AG10803 (cell line): ENCODE measurements at regions not wholly inside any gene's neighbourhood (a gene's known extent, or its start where the extent isn't known, plus 50 kb on each side); places are given as distances from the start of the nearest gene placed in this dataset.

Experiments used
- DNase-seq: peaks from one replicate; pipeline ENCODE4 v3.0.0; 2010; ENCODE audit warnings: low read depth
- H3K4me3 ChIP-seq: 2 replicates; pipeline ENCODE4 v1.5.1; 2011; ENCODE audit warnings: mild to moderate bottlenecking, low read length, control low read depth
- TF ChIP-seq, protein P1 (sequence below): conservative IDR thresholded peaks from 2 replicates; pipeline ENCODE4 v1.5.1; 2011; ENCODE audit warnings: mild to moderate bottlenecking, low read length, control low read depth, inconsistent platforms

- TF ChIP-seq, protein P1, sequence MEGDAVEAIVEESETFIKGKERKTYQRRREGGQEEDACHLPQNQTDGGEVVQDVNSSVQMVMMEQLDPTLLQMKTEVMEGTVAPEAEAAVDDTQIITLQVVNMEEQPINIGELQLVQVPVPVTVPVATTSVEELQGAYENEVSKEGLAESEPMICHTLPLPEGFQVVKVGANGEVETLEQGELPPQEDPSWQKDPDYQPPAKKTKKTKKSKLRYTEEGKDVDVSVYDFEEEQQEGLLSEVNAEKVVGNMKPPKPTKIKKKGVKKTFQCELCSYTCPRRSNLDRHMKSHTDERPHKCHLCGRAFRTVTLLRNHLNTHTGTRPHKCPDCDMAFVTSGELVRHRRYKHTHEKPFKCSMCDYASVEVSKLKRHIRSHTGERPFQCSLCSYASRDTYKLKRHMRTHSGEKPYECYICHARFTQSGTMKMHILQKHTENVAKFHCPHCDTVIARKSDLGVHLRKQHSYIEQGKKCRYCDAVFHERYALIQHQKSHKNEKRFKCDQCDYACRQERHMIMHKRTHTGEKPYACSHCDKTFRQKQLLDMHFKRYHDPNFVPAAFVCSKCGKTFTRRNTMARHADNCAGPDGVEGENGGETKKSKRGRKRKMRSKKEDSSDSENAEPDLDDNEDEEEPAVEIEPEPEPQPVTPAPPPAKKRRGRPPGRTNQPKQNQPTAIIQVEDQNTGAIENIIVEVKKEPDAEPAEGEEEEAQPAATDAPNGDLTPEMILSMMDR, result no peak
- no peak overlapping the region for H3K4me3 ChIP-seq
- no peak for DNase-seq
Measured at GRCh38 chr6:15779726-15780125, 116.9 kb upstream of the DTNBP1 start.

GRCh38 chr6:15776458-15776980, 113.7 kb upstream of the DTNBP1 start:
- TF ChIP-seq, protein P1, result no peak
- DNase-seq, result no peak
- no peak overlapping the region for H3K4me3 ChIP-seq

- no peak overlapping the region for H3K4me3 ChIP-seq
- no peak for DNase-seq
- TF ChIP-seq, protein P1, result no peak
Measured at GRCh38 chr6:15775741-15776140, 112.9 kb upstream of the DTNBP1 start.

GRCh38 chr6:15775076-15775634, 112.3 kb upstream of the DTNBP1 start:
- H3K4me3 ChIP-seq, result no peak overlapping the region
- no peak for DNase-seq
- TF ChIP-seq, protein P1, result no peak

GRCh38 chr6:15773806-15774410, 111.1 kb upstream of the DTNBP1 start:
- TF ChIP-seq, protein P1, result no peak

DNA sequence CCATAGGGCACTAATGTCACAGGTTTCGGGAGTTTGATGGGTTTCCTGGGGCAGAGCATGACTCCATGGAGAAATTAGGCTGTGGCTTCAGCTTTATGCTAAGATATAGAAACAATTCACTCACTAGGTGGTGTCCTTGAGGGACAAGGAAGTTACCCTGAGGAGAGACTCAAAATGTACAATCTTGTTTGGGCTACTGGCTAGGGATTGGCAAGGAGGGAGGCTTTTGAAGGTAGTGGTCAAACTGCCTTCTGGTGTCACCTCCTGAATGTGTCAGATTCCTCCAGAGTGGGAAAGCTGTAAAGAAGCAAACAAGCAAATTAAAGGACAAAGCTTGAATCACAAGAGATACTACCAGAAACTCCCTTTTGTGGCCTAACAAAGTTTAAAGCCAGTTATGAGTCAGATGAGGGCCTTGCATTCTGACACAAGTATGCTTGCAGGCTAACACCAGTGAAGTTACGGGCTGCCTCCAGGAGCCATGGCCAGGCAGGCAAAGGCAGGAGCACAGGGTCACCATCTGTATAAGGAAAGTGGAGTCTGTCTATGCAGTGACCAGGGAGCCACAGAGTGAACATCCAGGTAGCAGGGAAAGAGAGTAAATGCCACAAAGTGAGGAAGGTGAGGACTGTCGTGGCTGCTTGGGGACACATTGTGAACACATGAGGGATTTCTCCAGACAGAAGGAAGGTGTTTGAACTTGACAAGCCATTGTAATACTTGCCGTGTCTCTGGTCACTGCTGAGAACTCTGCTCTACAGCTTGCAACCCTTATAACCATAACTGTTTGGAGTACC, 107.7 kb upstream of the DTNBP1 start:
- DNase-seq, result peak; percentile 37
- H3K4me3 ChIP-seq, result no peak overlapping the region
- TF ChIP-seq, protein P1, result peak; percentile 22

More at GRCh38 chr6:15773806-15774410, 111.1 kb upstream of the DTNBP1 start:
- no peak overlapping the region for H3K4me3 ChIP-seq
- no peak for DNase-seq
